HFFc6 (cell line): ENCODE measurements at regions not wholly inside any gene's neighbourhood (a gene's known extent, or its start where the extent isn't known, plus 50 kb on each side); places are given as distances from the start of the nearest gene placed in this dataset.

ENCODE experiments used
- DNase-seq: peaks from one replicate; pipeline ENCODE4 v3.0.0-alpha.2; 2018
- H3K27ac Mint-ChIP-seq: 2 replicates; pipeline ENCODE4 v1.8.0; 2020; ENCODE audit warnings: mild to moderate bottlenecking, mixed read lengths
- H3K27me3 Mint-ChIP-seq: 2 replicates; pipeline ENCODE4 v1.8.0; 2021; ENCODE audit warnings: mild to moderate bottlenecking, moderate library complexity, mixed read lengths; ENCODE audit not compliant: insufficient read depth
- H3K36me3 Mint-ChIP-seq: 2 replicates; pipeline ENCODE4 v1.8.0; 2021; ENCODE audit warnings: low read depth, mixed read lengths
- H3K4me1 Mint-ChIP-seq: 2 replicates; pipeline ENCODE4 v1.8.0; 2020; ENCODE audit warnings: low read depth, mixed read lengths
- H3K4me3 Mint-ChIP-seq: 2 replicates; pipeline ENCODE4 v1.8.0; 2020; ENCODE audit warnings: mild to moderate bottlenecking, moderate library complexity, mixed read lengths
- H3K9me3 Mint-ChIP-seq: 2 replicates; pipeline ENCODE4 v1.8.0; 2020; ENCODE audit warnings: mild to moderate bottlenecking, mixed read lengths
- CTCF ChIP-seq: fragments of 200-600 bp; sonication (generic); IDR thresholded peaks from 2 replicates; pipeline ENCODE4 v1.5.0; 2021; ENCODE audit warnings: antibody characterized with exemption, mild to moderate bottlenecking

- Mint-ChIP-seq H3K9me3 (peaks cover 44% of the 10 kb centered on the region), H3K27ac (no peak overlapping the region), H3K27me3 (no peaks in the 10 kb centered on the region), H3K36me3 (no peaks in the 10 kb centered on the region), H3K4me3 (no peak overlapping the region), H3K4me1 (no peaks in the 10 kb centered on the region)
- no peak for DNase-seq
- no peak for TF ChIP-seq CTCF
Measured at GRCh38 chr3:54071601-54072000, 50.8 kb upstream of the CACNA2D3 start.

DNA sequence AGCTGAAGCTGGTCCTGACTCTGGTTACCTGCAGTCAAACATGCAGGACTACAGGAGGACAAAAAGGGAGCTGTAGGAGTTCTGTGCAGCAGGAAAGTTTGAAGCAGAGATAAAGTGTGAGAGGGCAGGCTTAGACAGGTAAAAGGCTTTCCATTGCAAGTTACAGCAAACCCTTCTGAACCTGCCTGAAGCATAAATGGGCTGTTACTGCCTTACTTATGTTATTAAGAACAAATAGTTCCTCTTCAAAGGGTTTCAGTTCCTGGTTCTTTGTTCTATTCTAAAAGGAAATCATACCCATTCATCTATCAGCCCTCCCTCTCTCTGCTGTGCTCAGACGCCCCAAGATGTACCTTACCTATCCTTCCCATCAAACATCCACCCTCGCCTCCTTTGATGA is 52.4 kb upstream of the CACNA2D3 start:
- Mint-ChIP-seq H3K27me3 (no peaks in the 10 kb centered on the region), H3K4me1 (no peaks in the 10 kb centered on the region), H3K36me3 (no peaks in the 10 kb centered on the region), H3K4me3 (no peak overlapping the region), H3K27ac (no peak overlapping the region), H3K9me3 (peaks cover 38% of the 10 kb centered on the region)
- TF ChIP-seq CTCF, result no peak
- DNase-seq, result no peak

GRCh38 chr3:54067055-54067698 is 55.2 kb upstream of the CACNA2D3 start:
- no peaks in the 10 kb centered on the region for H3K36me3 Mint-ChIP-seq
- no peak for TF ChIP-seq CTCF
- H3K27me3 Mint-ChIP-seq, result no peaks in the 10 kb centered on the region; the same call in 1 of the 2 replicates
- H3K4me1 Mint-ChIP-seq, result no peaks in the 10 kb centered on the region
- no peak overlapping the region for H3K4me3 Mint-ChIP-seq
- no peak overlapping the region for H3K27ac Mint-ChIP-seq
- no peak for DNase-seq
- peaks cover 40% of the 10 kb centered on the region for H3K9me3 Mint-ChIP-seq

DNA sequence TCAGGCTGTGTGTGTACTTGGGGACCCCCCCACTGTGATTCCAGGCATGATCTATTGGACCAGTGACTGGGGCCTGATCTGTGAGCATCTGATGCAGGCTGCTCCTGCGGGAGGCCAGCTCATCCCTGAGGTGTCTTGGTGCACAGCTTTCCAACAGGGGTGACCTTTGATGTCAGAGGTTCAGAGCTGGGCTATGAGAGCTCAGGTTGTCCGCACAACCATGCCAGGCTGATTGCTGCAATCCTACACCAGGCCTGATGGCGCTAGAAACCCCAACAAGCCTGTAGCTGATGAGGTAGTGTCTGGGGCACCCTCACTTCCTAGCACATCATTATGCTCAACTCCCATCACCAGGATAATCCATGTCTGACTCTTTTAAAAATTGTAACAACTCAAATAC is 56.1 kb upstream of the CACNA2D3 start:
- no peak for TF ChIP-seq CTCF
- no peaks in the 10 kb centered on the region for H3K4me1 Mint-ChIP-seq
- H3K4me3 Mint-ChIP-seq, result no peak overlapping the region
- H3K27me3 Mint-ChIP-seq, result no peaks in the 10 kb centered on the region; the same call in 1 of the 2 replicates
- H3K27ac Mint-ChIP-seq, result no peak overlapping the region
- peaks cover 43% of the 10 kb centered on the region for H3K9me3 Mint-ChIP-seq
- H3K36me3 Mint-ChIP-seq, result no peaks in the 10 kb centered on the region
- no peak for DNase-seq

GRCh38 chr3:54065586-54065985 is 56.8 kb upstream of the CACNA2D3 start:
- no peak for TF ChIP-seq CTCF
- Mint-ChIP-seq H3K36me3 (no peaks in the 10 kb centered on the region), H3K4me3 (no peak overlapping the region), H3K27me3 (no peaks in the 10 kb centered on the region; the same call in 1 of the 2 replicates), H3K27ac (no peak overlapping the region), H3K9me3 (peaks cover 38% of the 10 kb centered on the region), H3K4me1 (no peaks in the 10 kb centered on the region)
- DNase-seq, result no peak
